HG03066 (cell line): ENCODE measurements at regions not wholly inside any gene's neighbourhood (a gene's known extent, or its start where the extent isn't known, plus 50 kb on each side); places are given as distances from the start of the nearest gene placed in this dataset.

Experiments
- ATAC-seq: cut with Tn5 transposase; IDR thresholded peaks from one replicate; pipeline ENCODE4 v1.9.1; 2021; ENCODE audit warnings: low read depth; ENCODE audit not compliant: unreplicated experiment

DNA sequence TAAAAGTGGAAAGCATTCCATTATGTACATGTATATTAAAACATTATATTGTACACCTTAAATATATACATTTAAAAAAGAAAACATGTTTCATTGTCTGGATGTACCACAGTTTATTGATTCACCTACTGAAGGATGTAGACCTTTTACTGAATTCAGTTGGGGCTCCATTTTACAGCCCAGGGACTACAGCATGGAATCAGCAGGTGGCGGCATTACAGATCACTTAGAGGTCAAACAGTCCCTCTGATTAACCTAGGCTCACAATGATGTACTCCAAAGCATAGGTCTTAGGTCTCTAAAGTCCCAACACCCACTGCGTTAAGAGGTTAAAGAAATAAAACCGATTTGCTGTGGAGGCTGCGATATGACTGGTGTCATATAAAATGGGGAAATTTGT, 490.9 kb downstream of the SHISA9 start:
- no peak for ATAC-seq

DNA sequence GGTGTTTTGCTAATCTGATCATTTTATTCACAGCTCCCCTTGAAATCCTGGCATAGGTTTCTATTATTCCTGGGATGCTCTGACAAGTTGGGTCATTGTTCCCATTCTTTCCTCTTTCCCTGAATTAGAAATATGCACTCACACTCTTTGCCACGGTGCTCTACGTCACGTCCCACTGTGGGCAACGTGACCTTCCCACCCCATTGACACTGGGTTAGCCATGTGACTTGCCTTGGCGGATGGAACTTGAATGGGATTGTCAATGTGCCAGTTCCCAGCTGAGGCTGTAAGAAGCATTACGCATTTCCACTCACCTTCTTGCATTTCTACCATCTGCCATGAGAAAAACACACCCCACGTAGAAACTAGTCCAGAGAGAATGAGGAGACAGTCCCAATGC, 492.4 kb downstream of the SHISA9 start:
- ATAC-seq = no peak

DNA sequence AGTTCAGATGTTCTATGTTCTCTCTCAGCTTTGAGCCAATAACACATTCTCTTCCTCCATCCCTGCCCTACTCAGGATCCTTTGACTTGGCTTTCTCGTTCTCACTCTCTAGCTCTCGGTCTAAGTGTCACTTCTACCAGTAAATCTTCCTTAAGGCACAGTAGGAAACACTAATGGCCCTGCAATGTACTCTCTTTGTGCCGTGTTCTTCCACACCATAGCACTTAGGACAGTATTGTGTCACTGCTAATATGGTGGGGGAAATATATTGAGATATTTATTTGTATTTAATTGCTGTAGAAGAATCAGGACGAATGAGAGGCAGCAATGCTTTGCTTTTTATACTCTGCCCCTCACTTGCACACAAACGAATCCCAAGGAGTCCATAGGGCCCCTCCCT, 493.1 kb downstream of the SHISA9 start:
- no peak for ATAC-seq

DNA sequence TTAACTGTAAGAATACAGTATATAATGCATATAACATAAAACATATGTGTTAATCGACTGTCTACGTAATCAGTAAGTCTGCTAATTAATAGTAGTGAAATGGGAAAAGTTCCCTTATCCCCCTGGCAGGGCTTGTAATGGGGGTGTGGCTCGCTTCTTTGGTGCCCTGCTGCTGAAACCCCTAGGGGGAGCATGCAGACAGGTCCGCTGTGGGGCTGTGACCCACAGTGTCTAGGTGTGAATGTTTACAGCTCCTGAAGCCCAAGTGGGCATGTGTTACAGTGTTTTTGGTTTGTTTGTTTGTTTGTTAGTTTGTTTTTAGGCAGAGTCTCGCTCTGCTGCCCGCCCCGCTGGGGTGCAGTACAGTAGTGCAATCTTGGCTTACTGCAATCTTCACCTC, 495.7 kb downstream of the SHISA9 start:
- no peak for ATAC-seq

DNA sequence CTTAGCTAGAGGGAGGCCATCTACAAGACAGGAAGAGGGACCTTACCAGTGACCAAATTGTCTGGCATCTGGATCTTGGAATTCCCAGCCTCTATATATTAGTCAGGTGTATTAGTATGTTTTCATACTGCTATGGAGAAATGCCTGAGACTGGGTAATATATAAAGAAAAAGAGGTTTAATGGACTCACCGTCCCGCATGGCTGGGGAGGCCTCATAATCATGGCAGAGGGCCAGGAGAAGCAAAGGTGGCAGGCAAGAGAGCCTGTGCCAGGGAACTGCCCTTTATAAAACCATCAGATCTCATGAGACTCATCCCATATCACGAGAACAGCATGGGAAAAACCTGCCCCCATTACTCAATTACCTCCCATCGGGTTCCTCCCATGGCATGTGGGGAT, 500.2 kb downstream of the SHISA9 start:
- ATAC-seq = no peak

DNA sequence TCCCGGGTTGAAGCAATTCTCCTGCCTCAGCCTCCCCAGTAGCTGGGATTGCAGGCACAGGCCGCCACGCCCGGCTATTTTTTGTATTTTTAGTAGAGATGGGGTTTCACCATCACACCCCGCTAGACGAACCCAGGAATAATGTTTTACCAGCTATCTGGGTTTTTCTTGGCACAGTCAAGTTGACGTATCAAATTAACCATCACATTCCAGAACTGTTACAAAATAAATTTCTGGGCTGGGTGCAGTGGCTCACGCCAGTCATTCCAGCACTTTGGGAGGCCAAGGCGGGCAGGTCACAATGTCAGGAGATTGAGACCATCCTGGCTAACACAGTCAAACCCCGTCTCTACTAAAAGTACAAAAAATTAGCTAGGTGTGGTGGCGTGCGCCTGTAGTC, 501.2 kb downstream of the SHISA9 start:
- no peak for ATAC-seq

DNA sequence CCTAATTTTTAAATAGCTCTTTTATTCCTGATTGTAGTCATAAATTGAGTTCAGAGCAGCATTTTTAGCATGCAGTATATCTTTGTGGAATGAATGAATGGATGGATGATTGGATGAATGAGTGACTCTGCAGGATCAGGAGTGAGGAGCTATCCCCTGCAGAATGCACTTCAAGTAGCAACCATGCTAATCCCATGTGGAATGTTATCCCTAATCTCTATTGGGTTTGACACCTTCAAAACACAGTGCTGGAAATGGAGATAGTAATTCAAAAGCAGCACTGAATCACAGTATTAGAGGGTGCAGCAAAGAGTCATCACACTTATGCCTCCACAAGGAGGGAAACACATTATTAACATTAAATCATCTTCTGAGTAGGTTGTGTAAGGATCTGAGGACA, 501.9 kb downstream of the SHISA9 start:
- no peak for ATAC-seq

DNA sequence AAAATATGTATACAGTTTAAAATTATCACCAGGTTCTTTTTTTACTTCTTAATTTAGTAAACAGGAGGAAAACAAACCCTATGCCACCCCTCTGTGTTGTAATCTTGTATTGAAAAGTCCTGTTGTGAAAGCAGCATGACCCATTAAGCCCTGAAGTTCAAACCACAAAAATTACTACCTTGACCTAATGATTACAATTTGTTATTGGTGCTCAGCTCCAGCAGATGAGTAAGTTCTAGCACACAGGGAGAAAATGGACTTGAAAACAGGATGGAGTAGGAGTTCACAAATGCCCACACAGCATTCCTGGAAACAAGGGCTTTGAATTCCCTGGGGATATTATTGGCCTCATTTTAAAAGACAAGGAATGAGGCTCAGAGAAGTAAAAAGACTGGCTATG, 505.8 kb upstream of the ERCC4 start:
- ATAC-seq = no peak

DNA sequence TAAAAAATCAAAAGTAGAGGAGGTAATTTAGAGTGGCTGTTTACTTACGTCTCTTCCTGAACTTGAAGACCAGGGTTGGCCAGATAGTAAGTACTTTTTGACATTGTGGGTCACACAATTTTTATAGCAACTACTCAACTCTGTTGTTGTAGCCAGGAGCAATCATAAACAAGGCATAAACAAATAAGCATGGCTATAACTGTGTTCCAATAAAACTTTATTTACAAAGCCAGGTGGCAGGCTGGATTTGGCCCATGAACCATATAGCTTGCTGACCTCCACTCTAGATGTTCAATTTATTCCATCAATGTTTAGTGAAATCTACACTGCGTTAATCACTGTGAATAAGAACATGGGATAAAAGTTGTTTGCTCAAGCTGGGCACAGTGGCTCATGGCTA, 500.4 kb upstream of the ERCC4 start:
- ATAC-seq = no peak

DNA sequence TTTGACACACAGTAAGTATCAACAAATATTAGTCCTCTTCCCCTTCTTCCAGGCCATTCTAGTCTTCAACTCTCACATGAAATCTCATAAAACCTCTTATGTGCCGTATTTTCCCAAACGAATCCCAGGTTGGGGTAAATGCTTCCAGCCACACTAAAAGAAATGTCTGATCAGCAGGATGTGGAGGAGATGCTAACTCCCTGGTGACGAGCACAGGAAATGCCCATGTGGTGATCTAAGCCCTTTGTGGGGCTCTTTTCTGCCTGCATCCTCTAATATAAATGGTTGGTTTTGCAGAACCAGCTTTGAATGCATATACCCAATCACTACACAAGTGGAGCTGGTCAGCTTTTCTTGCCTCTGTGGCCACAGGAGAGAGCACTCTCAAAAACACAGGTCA, 498.2 kb upstream of the ERCC4 start:
- ATAC-seq = no peak

DNA sequence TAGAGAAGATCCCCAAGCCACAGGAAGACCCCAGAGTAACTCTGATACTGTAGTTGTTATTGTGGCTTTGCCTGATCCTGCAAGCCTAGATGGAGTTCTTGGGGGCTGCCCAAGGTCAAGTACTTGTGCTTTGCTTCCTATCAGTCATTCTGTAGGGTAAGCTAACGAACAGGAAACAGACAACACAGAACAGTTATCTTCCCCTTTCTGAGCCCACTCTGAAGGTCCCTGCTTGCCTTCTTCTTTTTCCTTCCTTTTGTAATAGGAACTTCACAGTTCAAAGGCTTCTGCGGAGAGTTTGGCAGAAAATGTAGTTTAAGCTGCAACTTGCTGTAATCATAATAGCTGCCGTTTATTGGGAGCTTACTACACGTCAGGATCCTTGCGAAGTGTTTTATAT, 494.1 kb upstream of the ERCC4 start:
- no peak for ATAC-seq

DNA sequence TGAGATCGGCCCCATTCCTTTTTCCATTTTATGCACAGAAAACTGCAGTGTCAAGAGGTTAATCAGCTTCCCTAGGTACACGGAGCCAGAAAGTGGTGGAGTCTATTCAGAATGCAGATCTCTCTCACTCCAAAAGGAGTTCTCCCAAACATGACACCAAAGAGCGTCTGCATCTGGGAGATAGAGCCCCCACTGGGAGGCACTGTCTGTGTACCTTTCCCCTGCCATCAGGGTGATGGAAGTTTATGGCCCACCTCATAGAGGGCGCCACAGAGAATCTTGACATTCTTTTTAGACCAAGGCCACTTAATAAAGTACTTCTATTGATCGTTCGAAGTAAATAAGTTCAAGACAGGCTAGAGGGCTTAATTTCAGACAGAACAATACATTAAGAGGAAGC, 493.7 kb upstream of the ERCC4 start:
- ATAC-seq = no peak

DNA sequence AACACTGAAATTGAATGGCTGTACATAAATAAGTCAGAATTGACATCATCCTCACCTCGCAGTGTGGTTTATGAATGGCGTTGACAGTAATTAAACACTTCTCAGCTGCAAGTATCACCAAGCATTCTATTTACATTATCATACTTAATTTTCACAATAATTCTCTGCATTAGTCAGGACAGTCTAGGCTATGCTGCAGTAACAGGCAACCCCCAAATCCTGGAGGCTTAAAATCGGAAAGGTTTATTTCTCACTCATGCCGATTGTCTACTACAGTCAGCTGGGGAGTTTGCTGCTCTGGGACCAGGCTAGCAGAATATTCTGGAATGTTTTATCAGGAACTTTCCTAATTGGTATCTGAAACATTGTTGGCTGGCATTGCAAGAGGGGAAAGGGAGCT, 493.2 kb upstream of the ERCC4 start:
- ATAC-seq = no peak

DNA sequence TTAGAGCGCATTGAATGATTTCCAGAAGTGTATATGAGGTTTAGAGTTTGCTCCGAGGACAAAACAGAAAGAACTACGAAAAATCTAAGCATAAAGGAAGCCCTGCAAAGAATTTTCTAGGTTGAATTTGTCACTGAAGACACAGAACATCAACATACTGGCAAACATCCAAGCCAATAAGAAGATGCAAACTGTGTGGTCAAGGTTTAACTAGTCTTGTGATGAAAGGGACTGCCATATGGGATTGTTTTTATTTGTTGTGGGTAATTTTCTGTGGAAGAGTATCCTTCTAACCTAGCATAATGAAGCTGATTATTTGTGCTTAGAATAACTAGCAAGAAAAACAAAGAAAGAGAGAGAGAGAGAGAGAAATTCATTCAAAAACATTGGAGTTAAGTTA, 492.0 kb upstream of the ERCC4 start:
- no peak for ATAC-seq

DNA sequence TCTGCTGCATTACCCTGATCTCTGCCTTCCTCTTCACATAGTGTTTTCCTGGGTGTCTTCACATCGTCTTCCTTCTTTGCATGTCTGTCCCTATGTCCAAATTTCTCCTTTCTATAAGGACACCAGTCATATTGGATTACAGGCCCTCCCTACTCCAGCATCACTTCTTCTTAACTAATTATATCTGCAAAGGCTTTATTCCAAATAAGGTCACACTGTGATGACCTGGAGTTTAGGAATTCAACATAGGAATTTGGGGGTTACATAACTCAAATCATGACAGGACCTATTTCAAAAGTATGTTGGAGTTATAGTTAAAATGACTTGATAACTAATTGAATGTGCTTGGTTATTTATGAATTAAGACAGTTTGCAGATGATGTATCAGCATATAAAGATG, 490.5 kb upstream of the ERCC4 start:
- no peak for ATAC-seq

DNA sequence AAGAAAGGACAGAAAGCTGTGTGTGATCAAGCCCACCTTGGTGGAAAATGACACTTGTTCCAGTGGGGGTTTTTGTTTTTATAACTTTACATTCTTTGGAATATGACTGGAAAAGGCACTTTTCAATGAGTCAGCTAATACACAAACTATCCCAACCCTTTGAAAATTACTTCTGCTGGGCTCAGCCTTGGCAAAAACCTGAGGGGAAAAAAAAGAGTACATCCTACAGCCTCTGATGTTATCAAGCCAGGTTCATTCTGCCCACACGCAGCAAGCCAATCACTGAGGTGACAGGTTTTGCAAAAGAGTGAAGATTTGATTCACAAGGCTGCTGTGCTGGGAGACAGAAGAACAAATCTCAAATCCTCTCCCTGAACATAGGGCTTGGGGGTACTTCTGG, 484.5 kb upstream of the ERCC4 start:
- ATAC-seq = no peak

DNA sequence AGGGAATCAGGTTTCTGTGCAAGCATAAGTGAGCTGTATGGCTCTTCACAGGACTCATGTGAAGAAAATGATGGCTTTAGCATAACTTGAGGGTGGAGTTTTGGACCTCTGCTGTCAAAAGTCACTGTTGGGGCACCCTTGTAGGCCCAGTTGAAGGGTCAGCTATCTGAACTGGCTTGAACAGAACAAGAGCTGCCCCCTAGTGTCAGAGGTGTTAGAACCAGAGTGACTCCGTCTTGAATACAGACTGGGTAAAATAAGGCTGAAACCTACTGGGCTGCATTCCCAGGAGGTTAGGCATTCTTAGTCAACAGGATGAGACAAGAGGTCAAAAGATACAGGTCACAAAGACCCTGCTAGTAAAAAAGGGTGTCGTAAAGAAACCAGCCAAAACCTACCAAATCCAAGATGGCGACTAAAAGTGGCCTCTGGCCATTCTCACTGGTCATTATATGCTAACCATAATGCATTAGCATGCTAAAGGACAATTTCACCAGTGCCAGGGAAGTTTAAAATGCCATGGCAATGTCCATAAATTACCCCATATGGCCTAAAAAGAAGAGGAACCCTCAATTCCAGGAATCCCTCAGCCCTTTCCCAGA, 484.0 kb upstream of the ERCC4 start:
- ATAC-seq = no peak

DNA sequence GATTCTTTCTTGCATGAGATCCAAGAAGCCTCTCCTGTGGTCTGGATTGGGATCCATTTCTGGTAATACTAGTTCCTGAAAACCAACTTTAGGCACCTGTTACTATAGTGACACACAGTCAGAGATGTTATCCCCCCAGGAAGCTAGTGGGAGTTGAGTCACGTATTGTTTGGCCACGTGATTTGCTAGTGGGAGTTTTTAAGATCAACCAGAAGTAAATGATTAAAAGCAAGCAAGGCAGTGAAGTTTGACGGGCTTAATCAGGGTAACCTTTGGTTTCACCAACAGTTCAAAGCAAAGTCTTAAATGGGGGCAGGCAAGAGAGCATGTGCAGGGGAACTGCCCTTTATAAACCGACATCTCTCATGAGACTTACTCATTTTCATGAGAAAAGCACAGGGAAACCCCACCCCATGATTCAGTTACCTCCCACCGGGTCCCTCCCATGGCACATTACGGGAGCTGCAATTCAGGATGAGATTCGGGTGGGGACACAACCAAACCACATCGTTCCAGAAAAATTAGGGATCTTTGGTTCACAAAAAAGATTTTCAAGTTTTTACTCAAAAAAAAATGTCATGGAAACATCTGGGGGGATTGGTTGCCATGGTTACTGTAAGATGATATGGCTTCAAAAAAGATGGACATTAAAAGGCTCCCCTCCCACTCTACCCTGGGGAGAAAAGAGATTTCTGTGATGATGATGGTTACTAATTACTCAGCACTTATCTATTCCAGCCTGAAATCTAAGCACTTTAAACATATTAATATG, 483.1 kb upstream of the ERCC4 start:
- no peak for ATAC-seq

DNA sequence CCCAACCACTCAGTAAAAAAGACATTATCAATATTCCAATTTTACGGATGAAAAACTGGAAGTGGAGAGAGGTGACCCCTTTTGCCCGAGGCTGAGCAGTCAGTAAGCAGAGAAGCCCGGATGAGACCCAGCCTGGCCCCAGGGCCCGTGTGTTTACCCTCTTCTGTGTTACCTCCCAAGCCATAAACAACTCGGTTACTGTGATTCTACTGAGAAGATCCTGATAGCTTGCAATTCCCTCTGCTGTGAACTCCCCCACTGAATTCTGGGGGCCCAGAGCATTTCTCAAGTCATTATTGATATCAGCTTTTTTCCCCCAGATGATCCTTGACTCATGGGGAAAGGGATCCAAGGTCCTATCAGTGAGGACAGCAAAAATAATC, 482.6 kb upstream of the ERCC4 start:
- ATAC-seq = no peak

DNA sequence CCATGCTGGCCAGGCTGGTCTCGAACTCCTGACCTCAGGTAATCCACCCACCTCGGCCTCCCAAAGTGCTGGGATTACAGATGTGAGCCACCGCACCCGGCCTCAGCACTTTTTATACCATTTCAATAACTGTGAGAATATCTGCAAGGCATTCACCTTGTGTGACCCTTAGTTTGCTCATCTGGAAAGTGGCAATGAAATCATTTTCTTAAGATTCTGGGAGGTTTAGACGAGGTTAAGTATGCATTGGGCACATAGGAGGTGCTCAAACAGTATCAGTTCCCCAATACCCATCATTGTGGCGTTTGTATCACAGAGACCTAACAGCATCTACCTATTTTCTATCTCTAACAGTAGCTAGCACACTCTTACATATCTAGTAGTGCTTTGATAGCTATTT, 481.9 kb upstream of the ERCC4 start:
- ATAC-seq = no peak

DNA sequence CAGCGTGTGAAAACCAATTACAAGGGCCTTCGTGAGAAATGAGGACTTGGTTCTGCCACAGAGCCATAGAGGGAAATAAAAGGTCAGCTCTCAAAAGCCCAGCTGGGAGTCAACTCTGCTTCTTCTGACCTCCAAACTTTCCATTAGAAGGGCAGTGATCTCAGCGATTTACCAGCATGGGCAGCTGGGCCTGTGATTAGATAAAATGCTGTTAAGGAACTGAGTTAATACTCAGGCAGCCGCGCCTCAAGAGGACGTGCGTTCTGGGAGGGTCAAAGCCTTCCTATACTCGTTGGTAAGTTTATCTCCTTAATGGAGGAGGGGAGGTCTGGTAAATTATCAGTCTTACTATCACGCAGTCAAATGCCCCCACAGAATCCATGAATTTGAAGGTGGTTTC, 480.2 kb upstream of the ERCC4 start:
- no peak for ATAC-seq

DNA sequence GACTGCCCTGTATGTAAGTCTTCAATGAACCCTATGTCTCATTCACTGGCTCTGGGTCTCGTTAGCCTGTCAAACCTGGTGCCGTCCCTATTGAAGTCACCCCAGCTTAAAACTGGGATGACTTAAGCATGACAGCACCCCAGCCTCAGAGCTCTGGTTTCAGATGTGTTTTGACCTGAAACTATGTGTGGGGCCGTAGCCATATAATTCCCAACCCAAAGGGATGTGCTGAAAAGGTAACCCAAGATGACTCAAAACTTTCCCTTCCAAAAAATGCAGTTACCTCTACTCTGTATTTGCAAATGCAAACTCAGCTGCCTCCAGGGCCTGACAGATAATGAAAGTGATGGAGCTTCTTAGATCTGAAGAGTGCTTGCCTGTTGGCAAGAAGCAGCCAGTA, 478.3 kb upstream of the ERCC4 start:
- no peak for ATAC-seq

DNA sequence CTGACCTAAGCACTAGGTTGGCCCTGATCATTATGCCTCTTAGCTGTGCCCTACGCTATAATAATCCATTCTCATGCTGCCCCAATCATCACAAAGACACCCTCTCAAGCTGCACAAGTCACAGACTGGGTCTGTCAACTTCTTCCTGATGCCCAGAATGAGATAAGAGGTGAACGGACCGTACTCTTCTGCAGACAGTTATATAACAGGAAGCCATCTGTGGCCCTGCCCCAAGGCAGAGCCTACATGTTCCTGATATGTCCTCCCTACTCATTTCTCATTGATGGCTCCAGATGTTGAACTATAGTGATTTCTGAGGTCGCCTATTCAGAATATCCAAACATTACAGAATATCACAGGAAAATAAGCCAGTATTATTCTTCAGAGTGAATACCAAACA, 471.6 kb upstream of the ERCC4 start:
- ATAC-seq = no peak
